NCI-H345 treated with DMSO at 0.1 percent for 48 hours (cell line): ENCODE measurements at regions not wholly inside any gene's neighbourhood (a gene's known extent, or its start where the extent isn't known, plus 50 kb on each side); places are given as distances from the start of the nearest gene placed in this dataset.

Experiments
- DNase-seq: peaks from one replicate; lab custom pipeline; 2025; ENCODE audit not compliant: unreplicated experiment; lab: John Stamatoyannopoulos, UW

- peak; percentile 79 for DNase-seq
Measured at GRCh38 chr14:30297876-30298795, 260.8 kb upstream of the G2E3 start.

GRCh38 chr14:30299915-30300314 lies 259.0 kb upstream of the G2E3 start:
- DNase-seq: no peak

GRCh38 chr14:30303350-30303749 lies 255.6 kb upstream of the G2E3 start:
- no peak for DNase-seq

GRCh38 chr14:30305346-30305745 lies 253.6 kb upstream of the G2E3 start:
- no peak for DNase-seq

GRCh38 chr14:30309405-30309804 lies 249.6 kb upstream of the G2E3 start:
- DNase-seq: no peak

- no peak for DNase-seq
Measured at GRCh38 chr14:30312214-30312613, 246.7 kb upstream of the G2E3 start.

- no peak for DNase-seq
Measured at GRCh38 chr14:30317729-30318128, 241.2 kb upstream of the G2E3 start.

GRCh38 chr14:30322819-30323218 lies 236.1 kb upstream of the G2E3 start:
- no peak for DNase-seq

- DNase-seq: no peak
Measured at GRCh38 chr14:30330033-30330432, 228.9 kb upstream of the G2E3 start.

- DNase-seq: no peak
Measured at GRCh38 chr14:30330445-30330844, 228.5 kb upstream of the G2E3 start.

- no peak for DNase-seq
Measured at GRCh38 chr14:30331030-30331429, 227.9 kb upstream of the G2E3 start.

GRCh38 chr14:30332374-30332773 lies 226.6 kb upstream of the G2E3 start:
- no peak for DNase-seq

- no peak for DNase-seq
Measured at GRCh38 chr14:30333934-30334333, 225.0 kb upstream of the G2E3 start.

GRCh38 chr14:30337456-30337855 lies 221.5 kb upstream of the G2E3 start:
- no peak for DNase-seq

- no peak for DNase-seq
Measured at GRCh38 chr14:30339311-30339901, 219.6 kb upstream of the G2E3 start.

- DNase-seq: no peak
Measured at GRCh38 chr14:30340495-30340894, 218.5 kb upstream of the G2E3 start.

GRCh38 chr14:30345511-30345910 lies 213.4 kb upstream of the G2E3 start:
- no peak for DNase-seq

GRCh38 chr14:30348445-30348844 lies 210.5 kb upstream of the G2E3 start:
- no peak for DNase-seq

GRCh38 chr14:30349520-30349919 lies 209.4 kb upstream of the G2E3 start:
- DNase-seq: no peak

- DNase-seq: peak; percentile 10
Measured at GRCh38 chr14:30354439-30354838, 204.5 kb upstream of the G2E3 start.

GRCh38 chr14:30355431-30355913 lies 203.5 kb upstream of the G2E3 start:
- no peak for DNase-seq

- no peak for DNase-seq
Measured at GRCh38 chr14:30356438-30357202, 202.3 kb upstream of the G2E3 start.
